GM19043 (cell line): ENCODE measurements at regions not wholly inside any gene's neighbourhood (a gene's known extent, or its start where the extent isn't known, plus 50 kb on each side); places are given as distances from the start of the nearest gene placed in this dataset.

Experiments used
- ATAC-seq: cut with Tn5 transposase; IDR thresholded peaks from one replicate; pipeline ENCODE4 v1.9.1; 2021; ENCODE audit warnings: low read depth; ENCODE audit not compliant: unreplicated experiment

GRCh38 chr2:12155303-12156051 is 409.0 kb downstream of the LPIN1 start:
- ATAC-seq: no peak

GRCh38 chr2:12156349-12156748 is 409.9 kb downstream of the LPIN1 start:
- ATAC-seq: no peak

- no peak for ATAC-seq
These were observed 414.7 kb downstream of the LPIN1 start for GRCh38 chr2:12161085-12161484.

GRCh38 chr2:12162269-12163247 is 416.1 kb downstream of the LPIN1 start:
- ATAC-seq: no peak

GRCh38 chr2:12163866-12164265 is 417.4 kb downstream of the LPIN1 start:
- no peak for ATAC-seq

GRCh38 chr2:12164689-12165088 is 418.3 kb downstream of the LPIN1 start:
- ATAC-seq: no peak

GRCh38 chr2:12167525-12168317 is 421.3 kb downstream of the LPIN1 start:
- no peak for ATAC-seq

- ATAC-seq: no peak
These were observed 421.9 kb downstream of the LPIN1 start for GRCh38 chr2:12168354-12168753.

GRCh38 chr2:12168791-12169388 is 422.5 kb downstream of the LPIN1 start:
- no peak for ATAC-seq

GRCh38 chr2:12169721-12170120 is 423.3 kb downstream of the LPIN1 start:
- ATAC-seq: no peak

- no peak for ATAC-seq
These were observed 423.7 kb downstream of the LPIN1 start for GRCh38 chr2:12170121-12170520.

GRCh38 chr2:12173271-12173942 is 427.0 kb downstream of the LPIN1 start:
- ATAC-seq: no peak

- no peak for ATAC-seq
These were observed 427.5 kb downstream of the LPIN1 start for GRCh38 chr2:12173943-12174340.

- ATAC-seq: no peak
These were observed 428.9 kb downstream of the LPIN1 start for GRCh38 chr2:12175323-12175722.

- peak; percentile 86 for ATAC-seq
These were observed 430.4 kb downstream of the LPIN1 start for GRCh38 chr2:12176623-12177454.

GRCh38 chr2:12177455-12178288 is 431.2 kb downstream of the LPIN1 start:
- ATAC-seq: peak; percentile 76

GRCh38 chr2:12178289-12179080 is 432.1 kb downstream of the LPIN1 start:
- no peak for ATAC-seq
